ENCODE measurements at regions not wholly inside any gene's neighbourhood (a gene's known extent, or its start where the extent isn't known, plus 50 kb on each side); places are given as distances from the start of the nearest gene placed in this dataset.

- no peaks in the 10 kb centered on the region for H3K9me3 ChIP-seq (ENCODE audit: control insufficient read depth in 2 of 3, low read length in 3 of 3)
- no peaks in the 10 kb centered on the region for H3K27me3 Mint-ChIP-seq
- no peaks in the 10 kb centered on the region for H3K36me3 ChIP-seq (ENCODE audit: control insufficient read depth in 2 of 3, insufficient read depth in 3 of 3, low read length in 3 of 3)
- ATAC-seq (no peak), DNase-seq (no peak)
- no peaks in the 10 kb centered on the region for H3K4me1 Mint-ChIP-seq
- no peak overlapping the region for H3K27ac Mint-ChIP-seq
- H3K4me1 ChIP-seq (ENCODE audit: control insufficient read depth in 2 of 2, insufficient read depth in 2 of 2, low read length in 2 of 2) = no peaks in the 10 kb centered on the region
- peaks cover 0 to 8% (median 0%) of the 10 kb centered on the region in 11 donors for H3K9me3 Mint-ChIP-seq
- POLR2A ChIA-PET = no interaction called here
- H3K27ac ChIP-seq (ENCODE audit: low read depth, low read length) = no peak overlapping the region
- intact Hi-C loops (cut with micrococcal nuclease) = no loop called here
- no peak overlapping the region for H3K4me3 Mint-ChIP-seq
- H3K4me3 ChIP-seq (ENCODE audit: low read length) = no peak overlapping the region
- H3K36me3 Mint-ChIP-seq = no peaks in the 10 kb centered on the region
- H3K27me3 ChIP-seq (ENCODE audit: control insufficient read depth in 2 of 2, insufficient read depth in 2 of 2, low read length in 2 of 2) = no peaks in the 10 kb centered on the region
- CTCF ChIA-PET = no interaction called here
Measured at GRCh38 chr3:22170370-22170769, 419.4 kb upstream of the ZNF385D start.

GRCh38 chr3:22172964-22173363, 422.0 kb upstream of the ZNF385D start:
- Mint-ChIP-seq H3K27me3 (no peaks in the 10 kb centered on the region), H3K4me1 (no peaks in the 10 kb centered on the region), H3K36me3 (no peaks in the 10 kb centered on the region), H3K27ac (no peak overlapping the region), H3K4me3 (no peak overlapping the region), H3K9me3 (no peaks in the 10 kb centered on the region)
- Histone ChIP-seq H3K27ac (ENCODE audit: low read depth, low read length) (no peak overlapping the region), H3K9me3 (ENCODE audit: control insufficient read depth in 2 of 3, low read length in 3 of 3) (no peaks in the 10 kb centered on the region), H3K27me3 (ENCODE audit: control insufficient read depth in 2 of 2, insufficient read depth in 2 of 2, low read length in 2 of 2) (no peaks in the 10 kb centered on the region), H3K4me1 (ENCODE audit: control insufficient read depth in 2 of 2, insufficient read depth in 2 of 2, low read length in 2 of 2) (no peaks in the 10 kb centered on the region), H3K36me3 (ENCODE audit: control insufficient read depth in 2 of 3, insufficient read depth in 3 of 3, low read length in 3 of 3) (no peaks in the 10 kb centered on the region), H3K4me3 (ENCODE audit: low read length) (no peak overlapping the region)
- ATAC-seq (no peak), DNase-seq (no peak)
- ChIA-PET CTCF (no interaction called here), POLR2A (no interaction called here)
- intact Hi-C loops (cut with micrococcal nuclease) = no loop called here

- H3K9me3 Mint-ChIP-seq = peaks cover 0 to 7% (median 0%) of the 10 kb centered on the region in 11 donors
- H3K27me3 ChIP-seq (ENCODE audit: control insufficient read depth in 2 of 2, insufficient read depth in 2 of 2, low read length in 2 of 2) = no peaks in the 10 kb centered on the region
- no peaks in the 10 kb centered on the region for H3K27me3 Mint-ChIP-seq
- H3K4me3 Mint-ChIP-seq = no peak overlapping the region
- intact Hi-C loops (cut with micrococcal nuclease) = no loop called here
- DNase-seq (no peak), ATAC-seq (no peak)
- no peak overlapping the region for H3K27ac Mint-ChIP-seq
- H3K36me3 Mint-ChIP-seq = no peaks in the 10 kb centered on the region
- POLR2A ChIA-PET = no interaction called here
- H3K4me3 ChIP-seq (ENCODE audit: low read length) = no peak overlapping the region
- H3K4me1 Mint-ChIP-seq = no peaks in the 10 kb centered on the region
- H3K9me3 ChIP-seq (ENCODE audit: control insufficient read depth in 2 of 3, low read length in 3 of 3) = no peaks in the 10 kb centered on the region
- no peaks in the 10 kb centered on the region for H3K4me1 ChIP-seq (ENCODE audit: control insufficient read depth in 2 of 2, insufficient read depth in 2 of 2, low read length in 2 of 2)
- H3K27ac ChIP-seq (ENCODE audit: low read depth, low read length) = no peak overlapping the region
- CTCF ChIA-PET = no interaction called here
- H3K36me3 ChIP-seq (ENCODE audit: control insufficient read depth in 2 of 3, insufficient read depth in 3 of 3, low read length in 3 of 3) = no peaks in the 10 kb centered on the region
Measured at GRCh38 chr3:22175947-22176346, 424.9 kb upstream of the ZNF385D start.

- H3K27me3 ChIP-seq (ENCODE audit: control insufficient read depth in 2 of 2, insufficient read depth in 2 of 2, low read length in 2 of 2) = no peaks in the 10 kb centered on the region
- no peaks in the 10 kb centered on the region for H3K4me1 Mint-ChIP-seq
- H3K4me1 ChIP-seq (ENCODE audit: control insufficient read depth in 2 of 2, insufficient read depth in 2 of 2, low read length in 2 of 2) = no peaks in the 10 kb centered on the region
- no peaks in the 10 kb centered on the region for H3K9me3 ChIP-seq (ENCODE audit: control insufficient read depth in 2 of 3, low read length in 3 of 3)
- H3K4me3 Mint-ChIP-seq = no peak overlapping the region
- H3K27ac Mint-ChIP-seq = no peak overlapping the region
- no peak overlapping the region for H3K4me3 ChIP-seq (ENCODE audit: low read length)
- no peaks in the 10 kb centered on the region for H3K36me3 ChIP-seq (ENCODE audit: control insufficient read depth in 2 of 3, insufficient read depth in 3 of 3, low read length in 3 of 3)
- ChIA-PET POLR2A (no interaction called here), CTCF (no interaction called here)
- H3K36me3 Mint-ChIP-seq = no peaks in the 10 kb centered on the region
- H3K9me3 Mint-ChIP-seq = peaks cover 0 to 7% (median 0%) of the 10 kb centered on the region in 11 donors
- intact Hi-C loops (cut with micrococcal nuclease) = no loop called here
- no peak for ATAC-seq
- H3K27ac ChIP-seq (ENCODE audit: low read depth, low read length) = no peak overlapping the region
- no peaks in the 10 kb centered on the region for H3K27me3 Mint-ChIP-seq
- DNase-seq = no peak
Measured at GRCh38 chr3:22176911-22177310, 425.9 kb upstream of the ZNF385D start.

- Mint-ChIP-seq H3K4me3 (no peak overlapping the region), H3K36me3 (no peaks in the 10 kb centered on the region), H3K4me1 (no peaks in the 10 kb centered on the region), H3K27me3 (no peaks in the 10 kb centered on the region), H3K27ac (no peak overlapping the region), H3K9me3 (peaks cover 0 to 10% (median 0%) of the 10 kb centered on the region in 11 donors)
- intact Hi-C loops (cut with micrococcal nuclease) = no loop called here
- no peak for ATAC-seq
- Histone ChIP-seq H3K27ac (ENCODE audit: low read depth, low read length) (no peak overlapping the region), H3K36me3 (ENCODE audit: control insufficient read depth in 2 of 3, insufficient read depth in 3 of 3, low read length in 3 of 3) (no peaks in the 10 kb centered on the region), H3K27me3 (ENCODE audit: control insufficient read depth in 2 of 2, insufficient read depth in 2 of 2, low read length in 2 of 2) (no peaks in the 10 kb centered on the region), H3K4me1 (ENCODE audit: control insufficient read depth in 2 of 2, insufficient read depth in 2 of 2, low read length in 2 of 2) (no peaks in the 10 kb centered on the region), H3K9me3 (ENCODE audit: control insufficient read depth in 2 of 3, low read length in 3 of 3) (no peaks in the 10 kb centered on the region), H3K4me3 (ENCODE audit: low read length) (no peak overlapping the region)
- CTCF ChIA-PET = no interaction called here
- POLR2A ChIA-PET = no interaction called here
- DNase-seq = no peak
Measured at GRCh38 chr3:22189616-22190015, 438.6 kb upstream of the ZNF385D start.

GRCh38 chr3:22199095-22199494, 448.1 kb upstream of the ZNF385D start:
- Histone ChIP-seq H3K4me3 (ENCODE audit: low read length) (no peak overlapping the region), H3K27me3 (ENCODE audit: control insufficient read depth in 2 of 2, insufficient read depth in 2 of 2, low read length in 2 of 2) (no peaks in the 10 kb centered on the region), H3K4me1 (ENCODE audit: control insufficient read depth in 2 of 2, insufficient read depth in 2 of 2, low read length in 2 of 2) (no peaks in the 10 kb centered on the region), H3K36me3 (ENCODE audit: control insufficient read depth in 2 of 3, insufficient read depth in 3 of 3, low read length in 3 of 3) (no peaks in the 10 kb centered on the region), H3K9me3 (ENCODE audit: control insufficient read depth in 2 of 3, low read length in 3 of 3) (no peaks in the 10 kb centered on the region), H3K27ac (ENCODE audit: low read depth, low read length) (no peak overlapping the region)
- no peak overlapping the region for H3K27ac Mint-ChIP-seq
- no peak overlapping the region for H3K4me3 Mint-ChIP-seq
- no peaks in the 10 kb centered on the region for H3K36me3 Mint-ChIP-seq
- POLR2A ChIA-PET = no interaction called here
- no peaks in the 10 kb centered on the region for H3K4me1 Mint-ChIP-seq
- CTCF ChIA-PET = no interaction called here
- ATAC-seq (no peak), DNase-seq (no peak)
- peaks cover 0 to 31% (median 3%) of the 10 kb centered on the region in 11 donors for H3K9me3 Mint-ChIP-seq
- intact Hi-C loops (cut with micrococcal nuclease) = no loop called here
- H3K27me3 Mint-ChIP-seq = no peaks in the 10 kb centered on the region

GRCh38 chr3:22208844-22209243, 457.8 kb upstream of the ZNF385D start:
- ChIA-PET POLR2A (no interaction called here), CTCF (no interaction called here)
- Mint-ChIP-seq H3K27ac (no peak overlapping the region), H3K9me3 (peaks cover 0 to 14% (median 0%) of the 10 kb centered on the region in 11 donors), H3K27me3 (no peaks in the 10 kb centered on the region), H3K4me3 (no peak overlapping the region), H3K36me3 (no peaks in the 10 kb centered on the region), H3K4me1 (no peaks in the 10 kb centered on the region)
- H3K36me3 ChIP-seq (ENCODE audit: control insufficient read depth in 2 of 3, insufficient read depth in 3 of 3, low read length in 3 of 3) = no peaks in the 10 kb centered on the region
- no peaks in the 10 kb centered on the region for H3K9me3 ChIP-seq (ENCODE audit: control insufficient read depth in 2 of 3, low read length in 3 of 3)
- no peak overlapping the region for H3K4me3 ChIP-seq (ENCODE audit: low read length)
- H3K27me3 ChIP-seq (ENCODE audit: control insufficient read depth in 2 of 2, insufficient read depth in 2 of 2, low read length in 2 of 2) = no peaks in the 10 kb centered on the region
- H3K27ac ChIP-seq (ENCODE audit: low read depth, low read length) = no peak overlapping the region
- intact Hi-C loops (cut with micrococcal nuclease) = no loop called here
- no peak for DNase-seq
- ATAC-seq = no peak
- no peaks in the 10 kb centered on the region for H3K4me1 ChIP-seq (ENCODE audit: control insufficient read depth in 2 of 2, insufficient read depth in 2 of 2, low read length in 2 of 2)

All from naive thymus-derived CD4-positive, alpha-beta T cell (primary cell).